HCT116 (cell line): ENCODE measurements at regions not wholly inside any gene's neighbourhood (a gene's known extent, or its start where the extent isn't known, plus 50 kb on each side); places are given as distances from the start of the nearest gene placed in this dataset.
A peak's percentile ranks its signal among the peaks of the same experiment; 100 is the strongest.

Source experiments
- ATAC-seq: fragments of 200-7000 bp; cut with Tn5 transposase; 2 replicates; pipeline ENCODE4 v1.9.1; 2020; ENCODE audit warnings: mild to moderate bottlenecking, moderate library complexity
- BruUV-seq: library from RNA; stranded (reverse); fragments of 400-500 nt; replicated peaks from 2 replicates; lab custom pipeline; 2021; lab: Mats Ljungman, UMichigan
- CTCF ChIA-PET: fragments of 300-600 bp; sonication (Branson Sonifier 250); formaldehyde crosslinking; loops from one replicate; lab custom pipeline; 2021; ENCODE audit warnings: antibody characterized with exemption; lab: Charles Lee
- POLR2A ChIA-PET: fragments of 300-600, 350-600 bp; sonication (Branson Sonifier 250); formaldehyde crosslinking; loops from one replicate; lab custom pipeline; 2021; ENCODE audit warnings: antibody characterized with exemption; lab: Charles Lee
- RAD21 ChIA-PET, 2 experiments: fragments of 300-600 bp; sonication (Branson Sonifier 250); formaldehyde crosslinking; loops; one replicate each; lab custom pipeline; 2023; ENCODE audit warnings: low total read pairs in 2 of 2; ENCODE audit not compliant: uncharacterized antibody in 2 of 2, unreplicated experiment in 2 of 2, low non-redundant PET in 1 of 2; lab: Charles Lee
- DNase-seq: peaks from one replicate; pipeline ENCODE4 v3.0.0-alpha.2; 2010; ENCODE audit warnings: low read depth, low spot score
- H2AFZ ChIP-seq: fragments of 200-600 bp; shearing (Covaris generic), sonication (generic); 2 replicates; pipeline ENCODE4 v1.6.1; 2017; ENCODE audit warnings: low read depth, mixed run types, mixed read lengths, antibody characterized with exemption, low read length; ENCODE audit not compliant: poor library complexity, severe bottlenecking
- H3K27ac ChIP-seq: 2 replicates; pipeline ENCODE4 v1.5.1; 2012; ENCODE audit warnings: low read depth, low read length
- H3K27me3 ChIP-seq: fragments of 200-600 bp; sonication (generic); 2 replicates; pipeline ENCODE4 v1.6.1; 2016; ENCODE audit warnings: mixed run types, low read length, mixed read lengths; ENCODE audit not compliant: insufficient read depth
- H3K36me3 ChIP-seq, 2 experiments: fragments of 200-500 bp in 1 of 2; fragments of 200-600 bp in 1 of 2; sonication (Bioruptor generic) in 1 of 2; sonication (generic) in 1 of 2; 2 replicates each; pipeline versions ENCODE4 v1.5.1 to v1.6.1; 2014 to 2016; ENCODE audit warnings: low read length in 2 of 2, inconsistent platforms in 1 of 2, mixed read lengths in 1 of 2, mixed run types in 1 of 2; ENCODE audit not compliant: insufficient read depth in 2 of 2, control insufficient read depth in 1 of 2
- H3K4me1 ChIP-seq, 2 experiments: fragments of 200-600 bp in 1 of 2; sonication (generic) in 1 of 2; 2 replicates each; pipeline versions ENCODE4 v1.5.1 to v1.6.1; 2012 to 2017; ENCODE audit warnings: low read length in 2 of 2, inconsistent platforms in 1 of 2, mild to moderate bottlenecking in 1 of 2, mixed read lengths in 1 of 2, mixed run types in 1 of 2, moderate library complexity in 1 of 2; ENCODE audit not compliant: insufficient read depth in 2 of 2, control insufficient read depth in 1 of 2
- H3K4me2 ChIP-seq: fragments of 200-600 bp; sonication (generic); 2 replicates; pipeline ENCODE4 v1.6.1; 2017; ENCODE audit warnings: mixed run types, low read length, mixed read lengths
- H3K4me3 ChIP-seq, 2 experiments: fragments of 200-600 bp in 1 of 2; sonication (generic) in 1 of 2; replicated peaks in 1 of 2; 2 replicates each; pipeline ENCODE4 v1.5.1; 2011 to 2016; ENCODE audit warnings: low read length in 2 of 2, control low read depth in 1 of 2, low read depth in 1 of 2, mild to moderate bottlenecking in 1 of 2, mixed read lengths in 1 of 2, mixed run types in 1 of 2
- H3K79me2 ChIP-seq: fragments of 200-600 bp; sonication (generic); 2 replicates; pipeline ENCODE4 v1.6.1; 2017; ENCODE audit warnings: mild to moderate bottlenecking, mixed run types, low read length, moderate library complexity, mixed read lengths; ENCODE audit not compliant: insufficient read depth
- H3K9ac ChIP-seq: fragments of 200-600 bp; sonication (generic); 2 replicates; pipeline ENCODE4 v1.6.1; 2016; ENCODE audit warnings: low read length, mixed read lengths
- H3K9me2 ChIP-seq: fragments of 200-600 bp; sonication (generic), shearing (Covaris generic); 2 replicates; pipeline ENCODE4 v1.6.1; 2017; ENCODE audit warnings: mixed run types, mild to moderate bottlenecking, moderate library complexity; ENCODE audit not compliant: insufficient read depth
- H3K9me3 ChIP-seq, 2 experiments: fragments of 200-500 bp in 1 of 2; fragments of 200-600 bp in 1 of 2; sonication (Bioruptor generic) in 1 of 2; sonication (generic) in 1 of 2; 2 replicates each; pipeline ENCODE4 v1.6.1; 2014 to 2017; ENCODE audit warnings: low read length in 2 of 2, mixed read lengths in 2 of 2, inconsistent platforms in 1 of 2, low read depth in 1 of 2, mild to moderate bottlenecking in 1 of 2, mixed run types in 1 of 2, moderate library complexity in 1 of 2; ENCODE audit not compliant: control insufficient read depth in 1 of 2, insufficient read depth in 1 of 2
- H4K20me1 ChIP-seq: fragments of 200-600 bp; sonication (generic), shearing (Covaris generic); 2 replicates; pipeline ENCODE4 v1.6.1; 2017; ENCODE audit warnings: mixed run types, mild to moderate bottlenecking, moderate library complexity; ENCODE audit not compliant: insufficient read depth
- CBX3 ChIP-seq: IDR thresholded peaks from 2 replicates; pipeline ENCODE4 v1.6.1; 2012; ENCODE audit warnings: low read depth
- EGR1 ChIP-seq: IDR thresholded peaks from 2 replicates; pipeline ENCODE4 v1.6.1; 2012; ENCODE audit warnings: low read depth
- ELF1 ChIP-seq: IDR thresholded peaks from 2 replicates; pipeline ENCODE4 v1.6.1; 2012; ENCODE audit warnings: low read depth, borderline replicate concordance
- EZH2 ChIP-seq: fragments of 200-600 bp; sonication (generic); IDR thresholded peaks from 2 replicates; pipeline ENCODE4 v1.6.1; 2017; ENCODE audit warnings: antibody characterized with exemption, mixed run types
- FOSL1 ChIP-seq: IDR thresholded peaks from 2 replicates; pipeline ENCODE4 v1.6.1; 2012; ENCODE audit warnings: low read depth
- SIN3A ChIP-seq: IDR thresholded peaks from 2 replicates; pipeline ENCODE4 v1.6.1; 2012; ENCODE audit warnings: low read depth
- TCF7L2 ChIP-seq: IDR thresholded peaks from 2 replicates; pipeline ENCODE4 v1.7.0; 2011; ENCODE audit warnings: borderline replicate concordance, inconsistent platforms; ENCODE audit not compliant: insufficient read depth, insufficient read length; ENCODE audit errors: extremely low read depth
- YY1 ChIP-seq: IDR thresholded peaks from 2 replicates; pipeline ENCODE4 v1.6.1; 2011; ENCODE audit warnings: low read length, low read depth, moderate library complexity, mild to moderate bottlenecking; ENCODE audit not compliant: insufficient replicate concordance; ENCODE audit errors: extremely low read depth
- ZFX ChIP-seq: fragments of 450-650 bp; IDR thresholded peaks from 2 replicates; pipeline ENCODE4 v1.6.1; 2017
- ZNF274 ChIP-seq: fragments of 200-500 bp; sonication (Bioruptor generic); IDR thresholded peaks from 2 replicates; pipeline ENCODE4 v1.6.1; 2014; ENCODE audit warnings: mild to moderate bottlenecking, low read depth, low read length, inconsistent platforms
- intact Hi-C: fragments of 100-400 bp; cut with micrococcal nuclease; formaldehyde crosslinking; loops from 2 replicates; pipeline ENCODE4 v1.10.0; 2022
- TF ChIP-seq, protein P1 (sequence below): IDR thresholded peaks from 2 replicates; pipeline ENCODE4 v1.6.1; 2011; ENCODE audit warnings: mild to moderate bottlenecking, low read length, moderate library complexity; ENCODE audit not compliant: insufficient replicate concordance; ENCODE audit errors: extremely low read depth

DNA sequence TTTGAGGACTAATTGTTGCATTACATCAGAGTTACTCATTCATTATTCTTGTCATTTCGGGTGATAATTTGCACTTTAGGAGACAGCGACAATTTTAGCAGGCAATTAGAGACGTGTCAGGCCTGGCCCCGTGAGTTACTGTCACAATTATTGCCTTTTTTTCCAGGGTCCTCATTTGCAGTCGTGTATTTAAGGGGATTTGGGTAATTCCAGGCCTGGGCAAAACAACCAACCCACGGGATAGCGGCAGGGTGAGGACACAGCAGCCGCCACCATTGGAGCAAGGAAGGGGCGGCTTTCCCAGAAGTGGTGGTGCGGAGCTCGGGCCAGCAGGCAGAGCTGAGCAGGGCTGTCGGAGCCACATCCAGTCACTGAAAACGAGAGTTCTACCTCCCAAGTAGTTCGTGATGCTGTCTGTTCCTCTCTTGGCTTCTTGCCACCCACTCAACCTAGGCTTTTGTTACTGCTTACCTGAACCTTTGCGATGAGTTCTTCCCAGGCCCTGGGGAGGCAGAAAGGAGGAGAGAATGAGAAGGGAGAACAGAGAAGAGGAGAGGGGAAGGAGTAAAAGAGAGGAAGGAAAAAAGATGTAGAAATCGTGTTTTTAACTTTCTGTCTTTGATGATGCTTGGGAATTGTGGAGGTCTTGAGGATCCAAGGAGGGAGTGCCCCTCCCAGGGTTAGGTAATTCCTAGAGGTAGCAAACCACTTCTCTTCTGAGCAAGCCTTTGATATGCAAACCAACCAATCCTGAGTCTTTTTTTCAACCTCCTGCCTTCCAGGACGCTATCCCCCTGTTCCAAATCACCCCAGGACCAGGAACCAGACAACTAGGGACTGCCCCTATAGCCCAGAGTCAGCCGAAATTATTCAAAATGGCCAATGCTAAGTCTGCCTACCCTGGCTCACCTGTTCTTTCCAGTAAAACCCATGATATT is 236.1 kb downstream of the MIAT start (continued):
- TF ChIP-seq, protein P1, sequence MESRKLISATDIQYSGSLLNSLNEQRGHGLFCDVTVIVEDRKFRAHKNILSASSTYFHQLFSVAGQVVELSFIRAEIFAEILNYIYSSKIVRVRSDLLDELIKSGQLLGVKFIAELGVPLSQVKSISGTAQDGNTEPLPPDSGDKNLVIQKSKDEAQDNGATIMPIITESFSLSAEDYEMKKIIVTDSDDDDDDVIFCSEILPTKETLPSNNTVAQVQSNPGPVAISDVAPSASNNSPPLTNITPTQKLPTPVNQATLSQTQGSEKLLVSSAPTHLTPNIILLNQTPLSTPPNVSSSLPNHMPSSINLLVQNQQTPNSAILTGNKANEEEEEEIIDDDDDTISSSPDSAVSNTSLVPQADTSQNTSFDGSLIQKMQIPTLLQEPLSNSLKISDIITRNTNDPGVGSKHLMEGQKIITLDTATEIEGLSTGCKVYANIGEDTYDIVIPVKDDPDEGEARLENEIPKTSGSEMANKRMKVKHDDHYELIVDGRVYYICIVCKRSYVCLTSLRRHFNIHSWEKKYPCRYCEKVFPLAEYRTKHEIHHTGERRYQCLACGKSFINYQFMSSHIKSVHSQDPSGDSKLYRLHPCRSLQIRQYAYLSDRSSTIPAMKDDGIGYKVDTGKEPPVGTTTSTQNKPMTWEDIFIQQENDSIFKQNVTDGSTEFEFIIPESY = no peak
- TF ChIP-seq YY1 (no peak), TCF7L2 (no peak), EGR1 (no peak), ELF1 (no peak), FOSL1 (no peak), ZNF274 (no peak), CBX3 (no peak), ZFX (no peak)

DNA sequence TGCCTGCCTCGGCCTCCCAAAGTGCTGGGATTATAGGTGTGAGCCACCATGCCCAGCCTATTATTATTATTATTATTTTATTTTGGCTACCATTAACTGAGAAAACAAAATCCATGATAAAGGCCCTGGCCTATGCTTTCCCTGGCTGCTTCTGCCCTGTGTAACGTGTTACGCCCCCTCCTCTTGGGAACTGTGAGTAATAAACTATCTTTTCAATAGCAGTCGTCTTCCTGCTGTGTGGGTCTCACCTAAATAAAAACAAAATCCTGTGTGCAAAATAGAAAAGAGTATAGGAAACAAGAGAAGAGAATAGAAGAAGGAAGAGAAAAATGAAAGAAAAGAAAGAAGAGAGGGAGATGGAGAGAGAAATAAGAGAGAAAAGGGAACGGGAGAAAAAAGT is 237.0 kb downstream of the MIAT start:
- no peak overlapping the region for H3K9ac ChIP-seq
- ChIA-PET CTCF (interaction anchor here (1.0 kb wide), 1 partner anchor 257 kb away, joined by 3 read pairs; no protein-coding TSS in a partner anchor), POLR2A (no interaction called here), RAD21 (no interaction called here)
- peaks cover 57% of the 10 kb centered on the region for H3K27me3 ChIP-seq
- H4K20me1 ChIP-seq = no peaks in the 10 kb centered on the region
- no peaks in the 10 kb centered on the region for H3K79me2 ChIP-seq
- TF ChIP-seq EZH2 (no peak), ZNF274 (no peak), FOSL1 (no peak), EGR1 (no peak), ZFX (no peak), YY1 (no peak), SIN3A (no peak)
- H3K9me3 ChIP-seq = no peaks in the 10 kb centered on the region
- H3K27ac ChIP-seq = no peak overlapping the region
- peak overlapping the region; percentile 33; the same call in 1 of the 2 replicates for H3K4me2 ChIP-seq
- no peaks in the 10 kb centered on the region for H3K9me2 ChIP-seq
- BruUV-seq = no TSS peak
- DNase-seq (no peak), ATAC-seq (no peak)
- intact Hi-C loops = no loop called here
- no peak overlapping the region for H2AFZ ChIP-seq
- no peaks in the 10 kb centered on the region for H3K36me3 ChIP-seq
- peaks cover 2 to 8% of the 10 kb centered on the region in 2 experiments for H3K4me1 ChIP-seq
- H3K4me3 ChIP-seq = no peak overlapping the region
